BJ (cell line): ENCODE measurements at regions not wholly inside any gene's neighbourhood (a gene's known extent, or its start where the extent isn't known, plus 50 kb on each side); places are given as distances from the start of the nearest gene placed in this dataset.

Experiments
- CTCF ChIA-PET: fragments of 350-600 bp; formaldehyde crosslinking; extraction: SDS; loops from one replicate; lab custom pipeline; 2021; ENCODE audit warnings: antibody characterized with exemption, inconsistent platforms; lab: Yijun Ruan, JAX
- POLR2A ChIA-PET: fragments of 300-600 bp; sonication (Branson Sonifier 250); formaldehyde crosslinking; extraction: SDS; loops from one replicate; lab custom pipeline; 2021; ENCODE audit warnings: antibody characterized with exemption; lab: Charles Lee
- DNase-seq: peaks from one replicate; pipeline ENCODE4 v3.0.0-alpha.2; 2011; ENCODE audit warnings: low read depth
- H3K27me3 ChIP-seq: 2 replicates; pipeline ENCODE4 v1.6.0; 2011; ENCODE audit warnings: low read length; ENCODE audit not compliant: control insufficient read depth, insufficient read depth
- H3K36me3 ChIP-seq: 2 replicates; pipeline ENCODE4 v1.5.1; 2011; ENCODE audit warnings: low read length; ENCODE audit not compliant: control insufficient read depth, insufficient read depth
- H3K4me3 ChIP-seq: 2 replicates; pipeline ENCODE4 v1.5.1; 2011; ENCODE audit warnings: low read depth, mild to moderate bottlenecking, control low read depth, low read length
- TF ChIP-seq, protein P1 (sequence below): IDR thresholded peaks from 2 replicates; pipeline ENCODE4 v1.5.1; 2011; ENCODE audit warnings: low read depth, mild to moderate bottlenecking, control low read depth, inconsistent platforms, low read length, moderate library complexity; ENCODE audit not compliant: insufficient read depth

DNA sequence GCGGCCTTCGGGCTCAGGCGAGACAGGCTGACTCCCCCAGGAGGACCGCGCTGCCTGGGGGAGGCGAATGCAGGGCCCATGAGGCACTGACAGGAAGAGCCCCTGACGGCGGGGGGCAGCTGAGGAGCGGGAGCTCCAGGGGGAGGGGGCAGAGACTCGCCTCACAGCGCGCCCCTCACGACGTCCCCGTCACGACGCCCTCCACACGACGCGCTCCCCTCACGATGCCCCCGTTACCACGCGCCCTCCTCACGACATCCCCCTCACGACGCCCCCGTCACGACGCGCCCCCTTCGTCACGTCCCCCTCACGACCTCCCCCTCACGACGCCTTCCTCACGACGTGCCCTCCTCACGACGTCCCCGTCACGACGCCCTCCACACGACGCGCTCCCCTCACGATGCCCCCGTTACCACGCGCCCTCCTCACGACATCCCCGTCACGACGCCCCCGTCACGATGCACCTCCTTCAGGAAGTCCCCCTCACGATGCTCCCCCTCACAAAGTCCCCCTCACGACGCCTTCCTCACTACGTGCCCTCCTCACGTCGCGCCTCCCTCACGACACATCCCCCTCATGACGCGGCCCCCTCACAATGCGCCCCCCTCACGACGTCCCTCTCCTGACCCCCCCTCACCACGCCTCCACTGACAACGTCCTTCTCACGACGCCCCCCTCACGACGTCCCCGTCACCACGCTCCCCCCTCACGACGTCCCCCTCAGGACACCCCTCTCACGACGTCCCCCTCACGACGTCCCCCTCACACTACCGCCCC, 99.6 kb downstream of the ING1 start:
- H3K27me3 ChIP-seq = peaks cover 11% of the 10 kb centered on the region
- ChIA-PET CTCF (interaction anchor here (1.4 to 2.0 kb wide), 2 partner anchors 13 to 219 kb away, joined by 3 to 11 read pairs; no protein-coding TSS in a partner anchor), POLR2A (no interaction called here)
- no peaks in the 10 kb centered on the region for H3K36me3 ChIP-seq
- H3K4me3 ChIP-seq = no peak overlapping the region
- TF ChIP-seq, protein P1, sequence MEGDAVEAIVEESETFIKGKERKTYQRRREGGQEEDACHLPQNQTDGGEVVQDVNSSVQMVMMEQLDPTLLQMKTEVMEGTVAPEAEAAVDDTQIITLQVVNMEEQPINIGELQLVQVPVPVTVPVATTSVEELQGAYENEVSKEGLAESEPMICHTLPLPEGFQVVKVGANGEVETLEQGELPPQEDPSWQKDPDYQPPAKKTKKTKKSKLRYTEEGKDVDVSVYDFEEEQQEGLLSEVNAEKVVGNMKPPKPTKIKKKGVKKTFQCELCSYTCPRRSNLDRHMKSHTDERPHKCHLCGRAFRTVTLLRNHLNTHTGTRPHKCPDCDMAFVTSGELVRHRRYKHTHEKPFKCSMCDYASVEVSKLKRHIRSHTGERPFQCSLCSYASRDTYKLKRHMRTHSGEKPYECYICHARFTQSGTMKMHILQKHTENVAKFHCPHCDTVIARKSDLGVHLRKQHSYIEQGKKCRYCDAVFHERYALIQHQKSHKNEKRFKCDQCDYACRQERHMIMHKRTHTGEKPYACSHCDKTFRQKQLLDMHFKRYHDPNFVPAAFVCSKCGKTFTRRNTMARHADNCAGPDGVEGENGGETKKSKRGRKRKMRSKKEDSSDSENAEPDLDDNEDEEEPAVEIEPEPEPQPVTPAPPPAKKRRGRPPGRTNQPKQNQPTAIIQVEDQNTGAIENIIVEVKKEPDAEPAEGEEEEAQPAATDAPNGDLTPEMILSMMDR = no peak
- no peak for DNase-seq

DNA sequence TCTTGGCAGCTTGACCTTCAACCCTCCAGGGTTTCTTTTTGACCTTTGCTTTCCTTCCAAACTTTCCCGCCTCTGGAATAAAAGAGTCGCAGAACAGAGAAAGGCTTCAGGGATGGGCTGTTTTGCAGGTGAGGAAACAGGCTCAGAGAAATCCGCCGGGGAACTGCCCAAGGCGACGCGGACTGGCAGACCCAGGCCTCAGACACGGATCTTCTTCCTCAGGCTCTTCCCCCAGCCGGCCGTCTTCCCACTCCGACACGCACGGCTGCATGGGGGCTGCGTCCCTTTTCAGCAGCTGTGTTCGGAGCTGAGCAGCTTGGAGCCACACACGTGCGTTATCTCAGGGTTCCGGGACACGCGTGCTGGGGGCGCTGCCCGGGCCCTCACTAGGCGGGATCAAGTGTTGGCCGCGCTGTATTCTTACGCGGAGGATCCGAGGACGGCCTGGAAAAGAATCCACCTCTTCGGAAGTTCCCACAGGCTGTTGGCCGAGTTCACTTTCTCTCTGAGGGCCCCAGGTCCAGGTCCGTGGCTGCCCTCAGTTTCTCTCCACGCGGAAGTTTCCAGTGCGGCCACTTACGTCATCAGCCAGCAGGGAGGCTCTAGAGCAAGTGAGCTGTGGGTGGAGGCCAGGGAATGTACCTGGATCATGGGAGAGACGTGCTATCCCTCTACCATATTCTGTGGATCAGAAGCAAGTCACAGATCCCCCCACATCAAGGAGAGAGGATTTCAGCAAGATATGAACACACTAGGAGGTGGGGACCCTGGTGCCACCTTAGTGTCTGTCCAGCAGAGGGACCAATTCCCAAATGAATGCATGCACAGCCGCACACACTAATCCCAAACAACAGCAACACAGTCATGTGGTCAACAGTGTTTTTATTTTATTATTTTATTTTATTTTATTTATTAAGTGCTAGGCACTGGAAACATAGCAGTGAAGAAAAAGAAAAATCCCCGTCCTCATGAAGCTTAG, 100.4 kb downstream of the ING1 start:
- H3K4me3 ChIP-seq = no peak overlapping the region
- TF ChIP-seq, protein P1 = no peak
- CTCF ChIA-PET = no interaction called here
- POLR2A ChIA-PET = no interaction called here
- no peak for DNase-seq
- no peaks in the 10 kb centered on the region for H3K36me3 ChIP-seq
- peaks cover 11% of the 10 kb centered on the region for H3K27me3 ChIP-seq

DNA sequence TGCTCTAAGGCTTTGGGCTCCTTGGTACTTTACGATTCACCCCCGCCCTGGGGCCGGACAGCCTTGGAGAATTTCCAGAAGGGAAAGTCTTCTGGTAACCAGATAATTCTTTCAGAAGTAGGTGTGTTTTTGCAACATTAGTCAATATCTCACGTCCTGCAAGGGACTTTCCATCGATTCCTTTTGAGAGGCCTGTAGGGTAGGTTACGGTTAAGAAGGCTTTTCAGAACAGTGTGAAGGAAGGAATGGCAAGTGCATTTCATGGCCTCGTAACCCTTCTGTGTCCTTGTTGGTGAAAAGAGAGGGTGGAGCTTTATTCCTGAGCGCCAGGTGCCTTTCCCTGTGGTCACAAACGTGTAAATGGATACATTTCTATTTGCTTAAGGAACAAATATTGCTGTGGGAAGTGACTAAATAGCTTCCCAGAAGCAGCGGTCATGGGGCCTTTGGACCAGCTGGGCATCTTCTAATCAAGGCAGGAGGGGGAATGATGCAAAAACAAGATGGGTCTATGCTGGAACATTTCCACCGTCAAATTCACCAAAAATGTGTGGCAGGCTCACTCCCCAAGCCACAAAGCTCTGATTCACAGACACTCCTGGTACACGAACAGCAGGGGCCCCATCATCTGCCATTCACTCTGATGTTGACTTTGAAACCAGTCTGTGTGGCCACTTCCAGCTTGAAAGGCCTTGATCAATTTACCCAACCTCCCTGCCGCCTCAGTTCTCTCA, 99.2 kb downstream of the ANKRD10 start:
- DNase-seq = no peak
- Histone ChIP-seq H3K4me3 (no peak overlapping the region), H3K27me3 (peaks cover 10% of the 10 kb centered on the region), H3K36me3 (no peaks in the 10 kb centered on the region)
- ChIA-PET CTCF (interaction anchor here (1.1 kb wide), 1 partner anchor 222 kb away, joined by 7 read pairs; no protein-coding TSS in a partner anchor), POLR2A (no interaction called here)
- TF ChIP-seq, protein P1 = no peak

DNA sequence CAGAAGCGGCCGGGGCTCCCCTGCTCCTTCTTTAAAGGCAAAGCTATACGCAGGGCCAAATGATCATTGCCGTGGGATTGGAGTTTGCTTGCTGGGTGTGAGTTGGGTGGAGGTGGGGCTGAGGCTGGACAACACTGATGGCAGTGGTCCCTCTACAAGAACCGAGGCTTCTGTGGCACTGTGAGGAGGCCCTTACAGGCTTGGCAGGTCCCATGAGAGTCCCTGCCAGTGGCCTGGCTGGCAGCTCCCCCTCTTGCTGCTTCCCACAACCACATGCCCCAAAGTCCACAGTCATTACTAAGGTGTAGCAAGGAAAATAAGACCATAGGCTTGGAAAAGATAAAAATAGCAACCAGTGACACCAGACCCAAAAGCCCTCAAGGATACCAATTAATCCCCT, 98.4 kb downstream of the ANKRD10 start:
- no peak overlapping the region for H3K4me3 ChIP-seq
- CTCF ChIA-PET = interaction anchor here (1.1 kb wide), 1 partner anchor 223 kb away, joined by 7 read pairs; no protein-coding TSS in a partner anchor
- POLR2A ChIA-PET = no interaction called here

More for the DNA sequence above, 98.4 kb downstream of the ANKRD10 start:
- DNase-seq = no peak
- TF ChIP-seq, protein P1 = no peak
- Histone ChIP-seq H3K27me3 (peaks cover 2% of the 10 kb centered on the region), H3K36me3 (no peaks in the 10 kb centered on the region)
